Hepatocyte (in vitro differentiated cells): ENCODE measurements at regions not wholly inside any gene's neighbourhood (a gene's known extent, or its start where the extent isn't known, plus 50 kb on each side); places are given as distances from the start of the nearest gene placed in this dataset.

Source experiments
- DNase-seq: peaks from one replicate; pipeline ENCODE4 v3.0.0-alpha.2; 2016; ENCODE audit warnings: low spot score
- H2AFZ ChIP-seq: fragments of 200-600 bp; sonication (generic); 2 replicates; pipeline ENCODE4 v1.6.0; 2016; ENCODE audit warnings: antibody characterized with exemption, mild to moderate bottlenecking
- H3K27ac ChIP-seq: fragments of 200-600 bp; sonication (generic); 2 replicates; pipeline ENCODE4 v1.5.1; 2016; ENCODE audit warnings: mild to moderate bottlenecking
- H3K27me3 ChIP-seq: fragments of 200-600 bp; sonication (generic); 2 replicates; pipeline ENCODE4 v1.6.1; 2016
- H3K36me3 ChIP-seq: fragments of 200-600 bp; sonication (generic); replicated peaks from 2 replicates; pipeline ENCODE4 v1.5.1; 2016; ENCODE audit warnings: low read depth; ENCODE audit not compliant: insufficient read depth
- H3K4me1 ChIP-seq: fragments of 200-600 bp; sonication (generic); 2 replicates; pipeline ENCODE4 v1.5.1; 2016; ENCODE audit warnings: mild to moderate bottlenecking, moderate library complexity; ENCODE audit not compliant: insufficient read depth
- H3K4me2 ChIP-seq: fragments of 200-600 bp; sonication (generic); 2 replicates; pipeline ENCODE4 v1.6.0; 2016
- H3K4me3 ChIP-seq: fragments of 200-600 bp; sonication (generic); 2 replicates; pipeline ENCODE4 v1.5.1; 2016; ENCODE audit warnings: mild to moderate bottlenecking
- H3K79me2 ChIP-seq: fragments of 200-600 bp; sonication (generic); 2 replicates; pipeline ENCODE4 v1.6.0; 2017; ENCODE audit warnings: mild to moderate bottlenecking
- H3K9me2 ChIP-seq: fragments of 200-600 bp; sonication (generic); replicated peaks from 2 replicates; pipeline ENCODE4 v1.6.0; 2017; ENCODE audit warnings: mild to moderate bottlenecking; ENCODE audit not compliant: insufficient read depth
- H3K9me3 ChIP-seq: fragments of 200-600 bp; sonication (generic); 2 replicates; pipeline ENCODE4 v1.5.1; 2016; ENCODE audit warnings: low read depth, mild to moderate bottlenecking
- H4K20me1 ChIP-seq: fragments of 200-600 bp; sonication (generic); 2 replicates; pipeline ENCODE4 v1.6.0; 2016; ENCODE audit warnings: mild to moderate bottlenecking; ENCODE audit not compliant: insufficient read depth, poor library complexity, severe bottlenecking
- EZH2 ChIP-seq: fragments of 200-600 bp; sonication (generic); IDR thresholded peaks from 2 replicates; pipeline ENCODE4 v1.6.1; 2016; ENCODE audit warnings: antibody characterized with exemption, mild to moderate bottlenecking, borderline replicate concordance
- EZH2phosphoT487 ChIP-seq: fragments of 200-600 bp; sonication (generic); IDR thresholded peaks from one replicate; pipeline ENCODE4 v1.6.1; 2018; ENCODE audit warnings: antibody characterized with exemption, mild to moderate bottlenecking, low read depth, moderate library complexity; ENCODE audit not compliant: unreplicated experiment, severe bottlenecking
- WGBS: methylation state at CpG from one replicate; pipeline ENCODE4 v1.1.6; 2016; ENCODE audit warnings: low lambda C conversion rate; ENCODE audit errors: missing lambda C conversion rate; 5-methylcytosine and 5-hydroxymethylcytosine counted together
- TF ChIP-seq, protein P1 (sequence below): fragments of 200-600 bp; sonication (generic); IDR thresholded peaks from 2 replicates; pipeline ENCODE4 v1.5.1; 2016; ENCODE audit warnings: antibody characterized with exemption, mild to moderate bottlenecking; ENCODE audit not compliant: poor library complexity

DNA sequence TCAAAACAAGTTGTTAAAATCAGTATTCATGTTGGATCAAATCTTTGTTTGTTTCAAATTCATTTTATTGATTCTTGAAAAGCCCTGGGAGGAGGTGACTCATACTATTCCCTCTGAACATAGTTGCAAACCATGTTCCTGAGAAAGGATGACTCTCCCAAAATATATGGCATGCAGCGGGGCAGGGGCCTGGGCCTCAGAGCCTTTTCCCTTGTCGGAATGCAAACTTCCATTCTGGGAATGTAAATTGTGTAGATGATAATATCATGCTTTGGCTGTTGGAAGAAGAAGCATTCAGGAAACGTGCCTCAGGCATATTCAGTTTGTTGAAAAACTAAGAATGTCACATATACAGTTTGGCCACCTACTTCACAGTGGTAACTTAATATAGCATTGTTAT lies 242.0 kb downstream of the AUH start:
- peak overlapping the region; percentile 43 for H3K4me2 ChIP-seq
- peaks cover 21% of the 10 kb centered on the region for H3K4me1 ChIP-seq
- H2AFZ ChIP-seq, result no peak overlapping the region
- H4K20me1 ChIP-seq, result no peaks in the 10 kb centered on the region
- WGBS, result 47% methylated on average over 3 of the region's 3 CpGs
- DNase-seq, result no peak
- no peaks in the 10 kb centered on the region for H3K27me3 ChIP-seq
- H3K9me3 ChIP-seq, result no peaks in the 10 kb centered on the region
- TF ChIP-seq EZH2phosphoT487 (no peak), EZH2 (no peak)
- TF ChIP-seq, protein P1, sequence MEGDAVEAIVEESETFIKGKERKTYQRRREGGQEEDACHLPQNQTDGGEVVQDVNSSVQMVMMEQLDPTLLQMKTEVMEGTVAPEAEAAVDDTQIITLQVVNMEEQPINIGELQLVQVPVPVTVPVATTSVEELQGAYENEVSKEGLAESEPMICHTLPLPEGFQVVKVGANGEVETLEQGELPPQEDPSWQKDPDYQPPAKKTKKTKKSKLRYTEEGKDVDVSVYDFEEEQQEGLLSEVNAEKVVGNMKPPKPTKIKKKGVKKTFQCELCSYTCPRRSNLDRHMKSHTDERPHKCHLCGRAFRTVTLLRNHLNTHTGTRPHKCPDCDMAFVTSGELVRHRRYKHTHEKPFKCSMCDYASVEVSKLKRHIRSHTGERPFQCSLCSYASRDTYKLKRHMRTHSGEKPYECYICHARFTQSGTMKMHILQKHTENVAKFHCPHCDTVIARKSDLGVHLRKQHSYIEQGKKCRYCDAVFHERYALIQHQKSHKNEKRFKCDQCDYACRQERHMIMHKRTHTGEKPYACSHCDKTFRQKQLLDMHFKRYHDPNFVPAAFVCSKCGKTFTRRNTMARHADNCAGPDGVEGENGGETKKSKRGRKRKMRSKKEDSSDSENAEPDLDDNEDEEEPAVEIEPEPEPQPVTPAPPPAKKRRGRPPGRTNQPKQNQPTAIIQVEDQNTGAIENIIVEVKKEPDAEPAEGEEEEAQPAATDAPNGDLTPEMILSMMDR, result no peak
- H3K9me2 ChIP-seq, result no peaks in the 10 kb centered on the region
- H3K79me2 ChIP-seq, result no peaks in the 10 kb centered on the region
- no peaks in the 10 kb centered on the region for H3K36me3 ChIP-seq
- H3K27ac ChIP-seq, result peak overlapping the region; percentile 49
- H3K4me3 ChIP-seq, result no peak overlapping the region

DNA sequence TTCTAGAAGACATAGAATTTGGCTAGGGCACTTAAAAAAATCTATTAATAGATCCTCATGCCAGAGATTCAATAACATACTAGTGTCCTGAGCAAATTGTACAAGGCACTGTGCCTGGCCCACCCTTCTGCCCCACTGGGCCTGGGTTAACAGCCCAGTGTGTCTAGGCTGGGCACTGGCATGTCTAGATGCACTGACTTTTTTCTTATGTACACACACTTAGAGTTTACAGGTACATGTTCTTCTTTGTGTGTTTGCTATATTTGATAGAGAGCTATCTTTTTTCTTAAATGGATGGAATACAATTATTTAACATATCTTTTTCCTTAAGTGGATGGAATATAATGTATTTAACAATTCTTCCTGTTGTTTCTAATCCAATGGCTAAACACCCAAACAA lies 241.5 kb downstream of the AUH start:
- H3K4me2 ChIP-seq, result peak overlapping the region; percentile 43
- H2AFZ ChIP-seq, result no peak overlapping the region
- no peaks in the 10 kb centered on the region for H3K9me2 ChIP-seq

DNA sequence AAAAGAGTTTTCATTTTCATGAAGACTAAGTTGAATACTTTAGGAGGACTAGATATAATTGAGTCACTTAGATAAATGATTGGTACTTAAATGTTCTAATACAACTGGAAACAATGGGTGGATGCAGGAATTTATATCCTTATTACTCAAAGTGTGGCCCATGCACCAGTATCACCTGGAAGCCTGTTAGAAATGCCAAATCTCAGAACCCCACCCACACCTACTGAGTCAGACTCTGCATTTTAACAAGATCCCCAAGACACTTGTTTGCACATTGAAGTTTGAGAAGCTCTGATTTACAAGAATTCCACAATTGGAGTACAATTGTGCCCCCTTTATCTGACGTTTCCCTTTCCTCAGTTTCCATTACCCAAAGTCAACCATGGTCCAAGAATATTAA lies 239.0 kb downstream of the AUH start:
- no peaks in the 10 kb centered on the region for H3K79me2 ChIP-seq
- no peaks in the 10 kb centered on the region for H3K27me3 ChIP-seq
- no peak overlapping the region for H3K4me3 ChIP-seq
- H2AFZ ChIP-seq, result no peak overlapping the region
- H3K27ac ChIP-seq, result no peak overlapping the region
- H3K4me1 ChIP-seq, result peaks cover 21% of the 10 kb centered on the region
- H3K9me3 ChIP-seq, result no peaks in the 10 kb centered on the region
- 81% methylated on average over 1 of the region's 1 CpG for WGBS
- TF ChIP-seq EZH2 (no peak), EZH2phosphoT487 (no peak)
- TF ChIP-seq, protein P1, result no peak
- H3K36me3 ChIP-seq, result no peaks in the 10 kb centered on the region
- H4K20me1 ChIP-seq, result no peaks in the 10 kb centered on the region
- no peaks in the 10 kb centered on the region for H3K9me2 ChIP-seq
- H3K4me2 ChIP-seq, result no peak overlapping the region
- DNase-seq, result no peak

More for the DNA sequence above, 241.5 kb downstream of the AUH start:
- Histone ChIP-seq H3K4me3 (no peak overlapping the region), H3K27me3 (no peaks in the 10 kb centered on the region), H3K27ac (peak overlapping the region; percentile 49), H3K36me3 (no peaks in the 10 kb centered on the region), H3K9me3 (no peaks in the 10 kb centered on the region), H4K20me1 (no peaks in the 10 kb centered on the region), H3K79me2 (no peaks in the 10 kb centered on the region), H3K4me1 (peaks cover 21% of the 10 kb centered on the region)
- no peak for TF ChIP-seq EZH2phosphoT487
- TF ChIP-seq EZH2, result no peak
- TF ChIP-seq, protein P1, result no peak
- DNase-seq, result no peak

DNA sequence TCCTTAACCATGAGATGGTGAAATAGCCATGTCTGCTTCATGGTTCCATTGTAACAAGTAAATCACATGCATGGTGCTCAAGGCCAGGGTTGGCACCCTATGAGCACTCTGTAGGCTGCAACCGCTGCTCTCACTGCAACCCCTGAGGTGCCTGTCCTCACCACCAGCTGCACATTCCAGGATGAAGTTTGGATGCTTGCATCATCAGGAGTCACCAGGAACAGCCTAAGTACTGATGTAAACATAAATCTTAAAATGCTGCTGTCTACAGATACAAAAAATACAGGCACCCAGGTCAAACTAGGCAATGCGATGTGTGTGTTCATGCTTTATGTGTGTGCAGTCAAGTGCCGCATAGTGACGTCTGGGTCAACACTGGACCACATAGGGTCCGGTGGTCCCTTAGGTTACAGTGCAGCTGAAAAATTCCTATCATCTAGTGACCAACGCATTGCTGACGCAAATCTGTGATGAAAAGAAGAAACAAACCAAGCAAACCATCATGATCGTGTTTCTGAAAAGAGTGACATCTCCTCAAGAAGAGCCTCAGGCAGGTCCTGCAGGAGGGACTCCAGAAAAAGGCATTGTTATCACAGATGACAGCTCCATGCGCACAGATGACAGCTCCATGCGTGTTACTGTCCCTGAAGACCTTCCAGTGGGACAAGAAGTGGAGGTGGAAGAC lies 234.8 kb downstream of the AUH start:
- Histone ChIP-seq H4K20me1 (no peaks in the 10 kb centered on the region), H3K4me2 (no peak overlapping the region), H3K4me1 (peaks cover 5% of the 10 kb centered on the region), H3K9me3 (no peaks in the 10 kb centered on the region), H3K36me3 (no peaks in the 10 kb centered on the region), H3K27me3 (no peaks in the 10 kb centered on the region), H3K27ac (no peak overlapping the region), H3K9me2 (no peaks in the 10 kb centered on the region), H3K4me3 (no peak overlapping the region), H2AFZ (no peak overlapping the region), H3K79me2 (no peaks in the 10 kb centered on the region)
- WGBS, result 94% methylated on average over 10 of the region's 10 CpGs
- TF ChIP-seq EZH2, result no peak
- no peak for TF ChIP-seq EZH2phosphoT487
- TF ChIP-seq, protein P1, result no peak
- no peak for DNase-seq
